Renal pelvis (tissue), 1 donor: ENCODE measurements at regions not wholly inside any gene's neighbourhood (a gene's known extent, or its start where the extent isn't known, plus 50 kb on each side); places are given as distances from the start of the nearest gene placed in this dataset.

Experiments
- DNase-seq: peaks from one replicate; pipeline ENCODE4 v3.0.0-alpha.2; 2013

DNA sequence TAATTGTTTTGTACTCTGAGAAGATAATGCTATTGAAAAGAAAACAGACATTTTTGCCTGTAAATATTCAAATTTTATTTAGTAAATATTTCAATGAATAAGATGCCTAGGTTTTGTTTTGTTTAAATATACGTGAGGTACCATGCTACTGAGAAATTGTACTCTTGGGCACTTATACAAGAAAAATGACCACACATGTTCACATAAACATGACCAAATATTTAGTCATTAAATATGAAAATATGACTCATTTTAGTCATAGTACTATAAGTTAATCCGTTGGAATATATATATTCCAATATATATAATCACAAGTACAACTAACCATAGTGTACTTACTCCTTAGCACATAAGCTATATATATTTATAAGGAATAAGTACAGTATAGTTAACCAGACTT is 56.7 kb upstream of the ZNF804A start:
- no peak for DNase-seq

DNA sequence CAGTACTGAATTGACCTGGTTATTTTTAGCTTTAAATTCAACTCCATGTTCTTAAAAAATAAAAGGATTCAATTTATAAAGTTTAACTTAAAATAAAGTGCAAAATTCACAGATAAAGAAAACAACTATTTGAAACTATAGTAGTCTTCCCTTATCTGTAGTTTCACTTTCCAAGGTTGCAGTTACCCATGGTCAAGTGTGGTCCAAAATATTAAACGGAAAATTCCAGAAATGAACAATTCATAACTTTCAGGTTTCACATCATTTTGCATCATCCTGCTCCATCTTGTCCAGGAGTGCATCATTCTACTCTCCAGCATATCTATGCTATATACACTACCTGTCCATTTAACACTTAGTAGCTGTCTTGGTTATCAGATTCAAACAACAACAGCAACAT is 54.5 kb upstream of the ZNF804A start:
- DNase-seq: no peak
